Cardiac muscle cell (in vitro differentiated cells and primary cell): ENCODE measurements at regions not wholly inside any gene's neighbourhood (a gene's known extent, or its start where the extent isn't known, plus 50 kb on each side); places are given as distances from the start of the nearest gene placed in this dataset.

Source experiments
- DNase-seq, 2 donors: peaks; one replicate each; pipeline versions ENCODE4 v3.0.0 to v3.0.0-alpha.2; 2010 to 2017; ENCODE audit warnings: low read depth in 1 of 2, low spot score in 1 of 2
- H3K27ac ChIP-seq: fragments of 200-600 bp; sonication (generic); 2 replicates; pipeline ENCODE4 v1.5.1; 2016
- H3K27me3 ChIP-seq: fragments of 200-600 bp; sonication (generic); 2 replicates; pipeline ENCODE4 v1.6.0; 2016; ENCODE audit warnings: control low read depth
- H3K36me3 ChIP-seq: fragments of 200-600 bp; sonication (generic); 2 replicates; pipeline ENCODE4 v1.5.1; 2016; ENCODE audit warnings: control low read depth
- H3K4me1 ChIP-seq: fragments of 200-600 bp; sonication (generic); 2 replicates; pipeline ENCODE4 v1.8.1; 2017; ENCODE audit warnings: low read depth, mild to moderate bottlenecking, mixed run types
- H3K4me3 ChIP-seq: fragments of 200-600 bp; sonication (generic); 2 replicates; pipeline ENCODE4 v1.5.1; 2016; ENCODE audit warnings: mild to moderate bottlenecking
- H3K9me3 ChIP-seq: fragments of 200-600 bp; sonication (generic); 2 replicates; pipeline ENCODE4 v1.5.1; 2017; ENCODE audit warnings: low read depth, mild to moderate bottlenecking, control low read depth
- TF ChIP-seq, protein P1 (sequence below): IDR thresholded peaks from 2 replicates; pipeline ENCODE4 v1.5.1; 2012; ENCODE audit warnings: low read depth, mild to moderate bottlenecking, low read length

DNA sequence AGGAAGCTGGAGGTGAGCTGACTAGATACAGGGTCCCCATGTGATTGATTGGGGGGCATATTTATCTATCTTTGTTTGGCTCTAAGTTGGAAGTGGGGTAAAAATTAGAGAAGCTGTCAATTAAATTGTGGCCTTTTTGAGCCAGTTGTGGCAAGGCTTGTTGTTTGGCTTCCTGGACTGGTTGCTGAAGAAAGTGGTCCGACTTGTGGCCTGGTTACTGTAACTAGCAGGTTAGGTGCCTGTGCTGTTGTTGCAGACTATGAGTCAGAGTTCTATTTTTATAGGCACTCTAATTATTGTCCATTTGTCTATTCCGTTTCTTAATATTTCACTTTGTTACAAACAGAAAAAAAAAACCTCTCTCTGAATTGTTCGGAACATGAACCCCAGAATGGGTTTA, 129.1 kb upstream of the CNTN6 start:
- Histone ChIP-seq H3K27me3 (no peaks in the 10 kb centered on the region), H3K27ac (no peak overlapping the region), H3K4me3 (no peak overlapping the region), H3K4me1 (no peaks in the 10 kb centered on the region), H3K9me3 (no peaks in the 10 kb centered on the region), H3K36me3 (no peaks in the 10 kb centered on the region)
- DNase-seq: no peak
- TF ChIP-seq, protein P1, sequence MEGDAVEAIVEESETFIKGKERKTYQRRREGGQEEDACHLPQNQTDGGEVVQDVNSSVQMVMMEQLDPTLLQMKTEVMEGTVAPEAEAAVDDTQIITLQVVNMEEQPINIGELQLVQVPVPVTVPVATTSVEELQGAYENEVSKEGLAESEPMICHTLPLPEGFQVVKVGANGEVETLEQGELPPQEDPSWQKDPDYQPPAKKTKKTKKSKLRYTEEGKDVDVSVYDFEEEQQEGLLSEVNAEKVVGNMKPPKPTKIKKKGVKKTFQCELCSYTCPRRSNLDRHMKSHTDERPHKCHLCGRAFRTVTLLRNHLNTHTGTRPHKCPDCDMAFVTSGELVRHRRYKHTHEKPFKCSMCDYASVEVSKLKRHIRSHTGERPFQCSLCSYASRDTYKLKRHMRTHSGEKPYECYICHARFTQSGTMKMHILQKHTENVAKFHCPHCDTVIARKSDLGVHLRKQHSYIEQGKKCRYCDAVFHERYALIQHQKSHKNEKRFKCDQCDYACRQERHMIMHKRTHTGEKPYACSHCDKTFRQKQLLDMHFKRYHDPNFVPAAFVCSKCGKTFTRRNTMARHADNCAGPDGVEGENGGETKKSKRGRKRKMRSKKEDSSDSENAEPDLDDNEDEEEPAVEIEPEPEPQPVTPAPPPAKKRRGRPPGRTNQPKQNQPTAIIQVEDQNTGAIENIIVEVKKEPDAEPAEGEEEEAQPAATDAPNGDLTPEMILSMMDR: no peak

DNA sequence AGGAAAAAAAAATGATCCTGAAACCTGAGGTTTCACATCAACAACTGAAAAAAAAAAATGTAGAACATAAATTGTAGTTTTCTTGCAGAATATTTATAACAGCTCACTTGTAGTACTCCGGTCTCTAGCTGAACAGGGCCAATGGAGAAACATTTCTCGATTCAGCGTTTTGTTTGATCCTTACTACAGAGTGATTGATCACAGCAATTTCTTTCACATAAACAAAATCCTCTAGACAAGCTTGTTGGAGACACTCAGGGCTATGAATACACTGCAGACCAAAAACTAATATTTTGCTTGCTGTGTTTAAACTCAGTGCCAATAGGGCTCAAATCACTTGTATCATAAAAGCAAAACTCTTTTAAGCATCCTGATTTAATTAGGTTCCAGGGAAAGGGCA, 127.0 kb upstream of the CNTN6 start:
- TF ChIP-seq, protein P1: no peak

DNA sequence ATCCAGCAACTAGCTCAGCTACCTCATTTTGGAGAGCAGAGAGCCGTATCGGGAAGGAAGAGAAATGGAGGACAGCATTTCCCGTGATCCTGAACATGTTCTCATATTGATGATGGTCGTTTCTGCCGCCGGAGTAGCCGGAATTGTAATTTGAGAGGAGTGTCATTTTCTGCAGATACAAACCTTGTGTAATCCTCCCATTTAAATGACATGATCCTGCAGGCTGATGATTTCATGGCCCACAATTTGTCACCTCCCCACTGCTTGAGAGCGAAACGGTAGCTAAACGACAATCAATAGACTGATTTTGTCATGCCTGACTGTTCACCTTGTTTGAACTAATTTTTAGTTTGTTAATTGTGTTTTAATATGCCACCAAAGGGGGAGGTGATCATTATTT, 126.5 kb upstream of the CNTN6 start:
- no peak overlapping the region for H3K27ac ChIP-seq
- H3K27me3 ChIP-seq: no peaks in the 10 kb centered on the region
- no peaks in the 10 kb centered on the region for H3K4me1 ChIP-seq
- no peak for DNase-seq
- no peaks in the 10 kb centered on the region for H3K9me3 ChIP-seq
- no peaks in the 10 kb centered on the region for H3K36me3 ChIP-seq
- no peak overlapping the region for H3K4me3 ChIP-seq
- TF ChIP-seq, protein P1: no peak

More for the DNA sequence above, 127.0 kb upstream of the CNTN6 start:
- no peaks in the 10 kb centered on the region for H3K9me3 ChIP-seq
- DNase-seq: no peak
- no peaks in the 10 kb centered on the region for H3K36me3 ChIP-seq
- H3K4me3 ChIP-seq: no peak overlapping the region
- H3K27me3 ChIP-seq: no peaks in the 10 kb centered on the region
- H3K4me1 ChIP-seq: no peaks in the 10 kb centered on the region
- no peak overlapping the region for H3K27ac ChIP-seq

DNA sequence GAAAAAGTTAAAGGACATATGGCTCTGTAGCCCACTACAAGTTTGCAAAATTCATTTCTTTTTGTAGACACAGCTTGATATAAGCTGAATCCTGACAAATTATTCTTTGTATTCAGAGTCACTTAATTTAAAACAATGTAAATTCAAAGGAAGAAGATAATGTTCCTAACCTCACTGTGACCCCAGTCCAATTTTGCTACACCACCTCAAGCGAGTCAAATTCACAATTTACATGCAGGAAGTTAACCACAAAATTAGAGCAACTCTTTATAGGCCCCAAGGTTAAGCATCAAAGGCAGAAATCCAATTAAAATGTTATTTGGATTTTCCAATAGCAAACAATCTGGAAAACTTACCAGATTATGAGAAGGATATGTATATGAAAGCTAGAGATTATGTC, 119.5 kb upstream of the CNTN6 start:
- H3K27me3 ChIP-seq: no peaks in the 10 kb centered on the region
- TF ChIP-seq, protein P1: no peak
- H3K36me3 ChIP-seq: no peaks in the 10 kb centered on the region
- H3K9me3 ChIP-seq: no peaks in the 10 kb centered on the region
- DNase-seq: no peak
- no peak overlapping the region for H3K4me3 ChIP-seq
- H3K27ac ChIP-seq: no peak overlapping the region
- H3K4me1 ChIP-seq: no peaks in the 10 kb centered on the region

DNA sequence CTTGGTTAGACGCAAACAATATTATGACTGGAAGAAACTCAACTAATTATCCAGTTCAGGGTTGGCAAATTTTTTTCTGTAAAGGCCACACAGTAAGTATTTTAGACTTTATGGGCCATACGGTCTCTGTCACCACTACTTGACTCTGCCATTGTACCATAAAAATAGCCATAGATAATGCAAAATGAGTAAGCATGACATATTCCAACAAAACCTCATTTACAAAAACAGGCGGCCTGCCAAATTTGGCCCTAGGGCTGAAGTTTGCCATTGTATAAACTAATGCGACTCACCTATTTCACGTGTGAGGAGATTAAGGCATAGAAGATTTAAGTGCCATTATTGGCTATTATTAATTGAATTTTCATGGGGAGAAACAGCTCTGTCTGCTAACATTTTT, 116.8 kb upstream of the CNTN6 start:
- Histone ChIP-seq H3K36me3 (no peaks in the 10 kb centered on the region), H3K27me3 (no peaks in the 10 kb centered on the region), H3K27ac (no peak overlapping the region), H3K4me3 (no peak overlapping the region), H3K4me1 (no peaks in the 10 kb centered on the region), H3K9me3 (no peaks in the 10 kb centered on the region)
- no peak for DNase-seq
- TF ChIP-seq, protein P1: no peak

DNA sequence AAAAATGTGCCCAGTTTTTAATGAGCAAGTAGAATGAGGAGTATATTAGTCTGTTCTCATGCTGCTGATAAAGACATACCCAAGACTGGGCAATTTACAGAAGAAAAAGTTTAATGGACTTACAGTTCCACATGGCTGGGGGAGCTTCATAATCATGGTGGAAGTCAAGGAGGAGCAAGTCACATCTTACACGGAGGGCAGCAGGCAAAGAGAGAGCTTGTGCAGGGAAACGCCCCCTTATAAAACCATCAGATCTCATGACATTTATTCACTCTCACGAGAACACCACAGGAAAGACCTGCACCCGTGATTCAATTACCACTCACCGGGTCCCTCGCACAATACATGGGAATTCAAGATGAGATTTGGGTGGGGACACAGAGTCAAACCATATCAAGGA, 111.7 kb upstream of the CNTN6 start:
- no peak overlapping the region for H3K27ac ChIP-seq
- no peak for DNase-seq
- no peaks in the 10 kb centered on the region for H3K27me3 ChIP-seq
- TF ChIP-seq, protein P1: no peak
- no peaks in the 10 kb centered on the region for H3K36me3 ChIP-seq
- no peak overlapping the region for H3K4me3 ChIP-seq
- no peaks in the 10 kb centered on the region for H3K9me3 ChIP-seq
- no peaks in the 10 kb centered on the region for H3K4me1 ChIP-seq
